SU-DHL-6 (cell line): ENCODE measurements at regions not wholly inside any gene's neighbourhood (a gene's known extent, or its start where the extent isn't known, plus 50 kb on each side); places are given as distances from the start of the nearest gene placed in this dataset.

Experiments
- H2AFZ ChIP-seq: fragments of 200-600 bp; sonication (generic); 2 replicates; pipeline ENCODE4 v1.6.1; 2014; ENCODE audit warnings: low read depth, mild to moderate bottlenecking, moderate library complexity, mixed read lengths, antibody characterized with exemption, low read length; ENCODE audit not compliant: severe bottlenecking
- H3F3A ChIP-seq: fragments of 200-600 bp; shearing (Covaris generic); 2 replicates; pipeline ENCODE4 v1.6.0; 2016; ENCODE audit warnings: antibody characterized with exemption, mild to moderate bottlenecking; ENCODE audit not compliant: insufficient read depth
- H3K27ac ChIP-seq: fragments of 200-600 bp; sonication (generic); 2 replicates; pipeline ENCODE4 v1.5.1; 2016; ENCODE audit warnings: low read depth, mild to moderate bottlenecking, low read length, moderate library complexity, mixed read lengths
- H3K27me3 ChIP-seq: fragments of 200-600 bp; sonication (generic), shearing (Covaris generic); 2 replicates; pipeline ENCODE4 v1.6.0; 2014; ENCODE audit warnings: mild to moderate bottlenecking, low read length
- H3K36me3 ChIP-seq: fragments of 200-600 bp; sonication (generic); 2 replicates; pipeline ENCODE4 v1.6.1; 2014; ENCODE audit warnings: mild to moderate bottlenecking, low read length, mixed read lengths
- H3K4me2 ChIP-seq: fragments of 300-600, 200-600 bp; shearing (Covaris generic), sonication (generic); 2 replicates; pipeline ENCODE4 v1.6.0; 2014; ENCODE audit warnings: low read length, low read depth, mild to moderate bottlenecking; ENCODE audit not compliant: poor library complexity, severe bottlenecking
- H3K4me3 ChIP-seq: fragments of 200-600 bp; sonication (generic); 2 replicates; pipeline ENCODE4 v1.5.1; 2014; ENCODE audit warnings: antibody characterized with exemption, low read length, mild to moderate bottlenecking, mixed read lengths; ENCODE audit not compliant: insufficient read depth, poor library complexity, severe bottlenecking
- H3K79me2 ChIP-seq: fragments of 200-600 bp; sonication (generic); 2 replicates; pipeline ENCODE4 v1.6.1; 2014; ENCODE audit warnings: mild to moderate bottlenecking, low read length, moderate library complexity; ENCODE audit not compliant: insufficient read depth
- H3K9ac ChIP-seq: fragments of 200-600 bp; sonication (generic); 2 replicates; pipeline ENCODE4 v1.7.0; 2014; ENCODE audit warnings: mild to moderate bottlenecking, low read length
- H3K9me2 ChIP-seq: fragments of 200-600 bp; sonication (generic); replicated peaks from 2 replicates; pipeline ENCODE4 v1.6.1; 2014; ENCODE audit warnings: low read length; ENCODE audit not compliant: insufficient read depth
- H3K9me3 ChIP-seq: fragments of 200-600 bp; sonication (generic); 2 replicates; pipeline ENCODE4 v1.6.1; 2014; ENCODE audit warnings: low read length, mixed read lengths; ENCODE audit not compliant: insufficient read depth
- H4K20me1 ChIP-seq: fragments of 200-600 bp; sonication (generic); 2 replicates; pipeline ENCODE4 v1.6.1; 2014; ENCODE audit warnings: low read depth, mild to moderate bottlenecking, antibody characterized with exemption, low read length, moderate library complexity, mixed read lengths
- EZH2phosphoT487 ChIP-seq: fragments of 200-600 bp; sonication (generic), shearing (Covaris generic); conservative IDR thresholded peaks from 2 replicates; pipeline ENCODE4 v1.6.1; 2018; ENCODE audit warnings: mild to moderate bottlenecking, antibody characterized with exemption, low read length, moderate library complexity, mixed read lengths
- TF ChIP-seq, protein P1 (sequence below): fragments of 200-600 bp; sonication (generic); IDR thresholded peaks from one replicate; pipeline ENCODE4 v1.5.1; 2017; ENCODE audit warnings: antibody characterized with exemption, mild to moderate bottlenecking, low read length, moderate library complexity; ENCODE audit not compliant: insufficient read depth, poor library complexity, severe bottlenecking

DNA sequence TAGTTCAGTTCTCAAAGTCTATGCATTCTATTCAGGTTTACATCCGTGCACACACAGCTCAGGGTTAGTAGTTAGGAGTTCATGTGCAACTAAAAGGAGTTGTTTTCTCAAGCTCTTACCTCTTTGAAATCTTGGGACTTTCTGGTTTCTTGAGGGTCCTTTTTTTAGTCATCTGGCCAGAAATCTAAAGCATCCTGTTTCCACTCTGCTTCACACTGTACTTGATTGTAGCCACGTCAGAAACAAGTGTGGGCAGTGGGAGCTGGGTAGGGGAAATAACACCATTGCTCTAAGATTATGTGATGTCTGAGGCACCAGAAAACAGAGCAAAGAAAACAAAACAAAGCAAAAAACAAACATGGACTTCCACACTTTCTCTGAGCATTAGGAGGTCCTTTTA, 58.3 kb downstream of the HDGFL1 start:
- H3K36me3 ChIP-seq = no peaks in the 10 kb centered on the region
- no peaks in the 10 kb centered on the region for H3K9me2 ChIP-seq
- H3K9ac ChIP-seq = no peak overlapping the region
- H3K9me3 ChIP-seq = no peaks in the 10 kb centered on the region
- H3K4me3 ChIP-seq = no peak overlapping the region
- no peak for TF ChIP-seq EZH2phosphoT487
- TF ChIP-seq, protein P1, sequence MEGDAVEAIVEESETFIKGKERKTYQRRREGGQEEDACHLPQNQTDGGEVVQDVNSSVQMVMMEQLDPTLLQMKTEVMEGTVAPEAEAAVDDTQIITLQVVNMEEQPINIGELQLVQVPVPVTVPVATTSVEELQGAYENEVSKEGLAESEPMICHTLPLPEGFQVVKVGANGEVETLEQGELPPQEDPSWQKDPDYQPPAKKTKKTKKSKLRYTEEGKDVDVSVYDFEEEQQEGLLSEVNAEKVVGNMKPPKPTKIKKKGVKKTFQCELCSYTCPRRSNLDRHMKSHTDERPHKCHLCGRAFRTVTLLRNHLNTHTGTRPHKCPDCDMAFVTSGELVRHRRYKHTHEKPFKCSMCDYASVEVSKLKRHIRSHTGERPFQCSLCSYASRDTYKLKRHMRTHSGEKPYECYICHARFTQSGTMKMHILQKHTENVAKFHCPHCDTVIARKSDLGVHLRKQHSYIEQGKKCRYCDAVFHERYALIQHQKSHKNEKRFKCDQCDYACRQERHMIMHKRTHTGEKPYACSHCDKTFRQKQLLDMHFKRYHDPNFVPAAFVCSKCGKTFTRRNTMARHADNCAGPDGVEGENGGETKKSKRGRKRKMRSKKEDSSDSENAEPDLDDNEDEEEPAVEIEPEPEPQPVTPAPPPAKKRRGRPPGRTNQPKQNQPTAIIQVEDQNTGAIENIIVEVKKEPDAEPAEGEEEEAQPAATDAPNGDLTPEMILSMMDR = no peak
- no peaks in the 10 kb centered on the region for H4K20me1 ChIP-seq
- H3K79me2 ChIP-seq = no peaks in the 10 kb centered on the region
- no peak overlapping the region for H3K27ac ChIP-seq
- no peaks in the 10 kb centered on the region for H3K27me3 ChIP-seq
- no peak overlapping the region for H2AFZ ChIP-seq
- no peaks in the 10 kb centered on the region for H3F3A ChIP-seq
- H3K4me2 ChIP-seq = no peak overlapping the region

DNA sequence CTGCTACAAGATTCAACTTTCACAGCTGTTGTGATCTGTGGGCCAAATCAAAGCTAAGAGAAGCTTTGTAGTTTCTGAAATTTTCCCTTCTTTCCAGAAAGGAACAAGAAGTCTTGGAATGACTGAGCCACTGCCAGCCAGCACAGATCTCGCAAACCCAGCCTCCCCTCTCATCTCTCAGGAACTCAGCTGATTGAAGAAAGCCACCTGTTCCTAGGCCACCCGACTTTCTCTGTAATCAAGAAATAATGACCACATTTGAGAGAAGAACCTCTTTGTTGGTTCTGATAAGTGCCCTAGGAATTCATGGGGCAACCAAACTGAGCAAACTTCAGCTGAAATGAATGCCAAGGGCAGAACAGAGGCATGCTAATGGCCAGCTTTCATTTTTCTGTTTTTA, 61.7 kb downstream of the HDGFL1 start:
- H3K9me2 ChIP-seq = no peaks in the 10 kb centered on the region
- H3K9me3 ChIP-seq = no peaks in the 10 kb centered on the region
- TF ChIP-seq, protein P1 = no peak
- TF ChIP-seq EZH2phosphoT487 = no peak

DNA sequence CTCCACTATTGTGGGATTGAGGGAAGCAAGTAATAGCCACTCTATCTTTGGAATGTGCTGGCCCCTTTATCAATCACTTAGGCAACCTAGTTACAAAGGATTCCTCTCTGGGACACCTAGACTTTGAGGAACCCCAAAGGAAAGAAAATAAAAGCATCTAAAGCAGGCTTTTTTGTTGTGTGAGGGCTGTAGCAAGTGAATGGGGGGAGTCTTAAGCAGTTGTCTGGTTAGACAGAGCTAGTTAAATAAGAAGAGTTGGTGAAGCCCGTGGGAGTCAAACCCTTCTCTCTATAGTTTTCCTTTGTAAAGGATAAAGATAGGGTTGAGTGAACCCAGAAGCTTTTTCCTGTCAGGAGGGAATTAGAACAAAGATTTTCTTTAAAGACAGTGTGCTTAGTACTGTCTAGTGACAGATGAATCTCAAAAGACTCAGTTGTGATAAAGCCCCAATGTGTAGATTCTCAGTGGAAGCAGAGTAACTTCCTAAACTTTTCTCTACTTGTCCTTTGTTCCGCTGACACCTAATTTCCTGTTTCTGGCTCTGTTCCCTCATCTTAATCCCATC, 63.3 kb downstream of the HDGFL1 start:
- Histone ChIP-seq H3K9me3 (no peaks in the 10 kb centered on the region), H4K20me1 (no peaks in the 10 kb centered on the region), H3K9ac (no peak overlapping the region), H3K27ac (no peak overlapping the region), H3K36me3 (no peaks in the 10 kb centered on the region), H3F3A (no peaks in the 10 kb centered on the region), H2AFZ (no peak overlapping the region), H3K79me2 (no peaks in the 10 kb centered on the region), H3K4me3 (no peak overlapping the region), H3K27me3 (no peaks in the 10 kb centered on the region), H3K4me2 (no peak overlapping the region), H3K9me2 (no peaks in the 10 kb centered on the region)
- TF ChIP-seq, protein P1 = no peak
- no peak for TF ChIP-seq EZH2phosphoT487

More for the DNA sequence above, 61.7 kb downstream of the HDGFL1 start:
- Histone ChIP-seq H3F3A (no peaks in the 10 kb centered on the region), H3K4me2 (no peak overlapping the region), H3K27ac (no peak overlapping the region), H3K79me2 (no peaks in the 10 kb centered on the region), H3K9ac (no peak overlapping the region), H3K4me3 (no peak overlapping the region), H4K20me1 (no peaks in the 10 kb centered on the region), H3K36me3 (no peaks in the 10 kb centered on the region), H3K27me3 (no peaks in the 10 kb centered on the region), H2AFZ (no peak overlapping the region)

DNA sequence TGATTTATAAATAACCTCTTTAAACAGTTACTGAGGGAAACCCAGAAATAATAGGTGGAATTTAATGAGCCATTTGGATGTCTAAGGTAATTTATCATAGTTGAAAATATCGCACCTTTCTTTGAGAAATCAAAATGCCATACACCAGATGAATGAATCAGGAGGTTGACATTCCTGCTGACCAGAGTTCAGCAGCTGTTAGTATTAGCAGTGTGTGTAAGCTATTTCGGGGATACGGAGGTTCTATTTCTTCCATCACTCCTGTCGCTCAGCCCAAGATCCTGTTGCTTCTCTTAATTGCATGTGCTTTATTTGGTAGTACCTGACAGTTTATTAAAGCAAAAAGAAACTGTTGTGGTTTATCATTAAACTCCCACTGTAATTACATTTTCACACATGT, 67.1 kb downstream of the HDGFL1 start:
- no peak overlapping the region for H3K27ac ChIP-seq
- no peak for TF ChIP-seq EZH2phosphoT487
- TF ChIP-seq, protein P1 = no peak
- no peak overlapping the region for H3K9ac ChIP-seq

More for the DNA sequence above, 67.1 kb downstream of the HDGFL1 start:
- Histone ChIP-seq H3F3A (no peaks in the 10 kb centered on the region), H4K20me1 (no peaks in the 10 kb centered on the region), H3K9me3 (no peaks in the 10 kb centered on the region), H3K4me2 (no peak overlapping the region), H3K4me3 (no peak overlapping the region), H3K36me3 (no peaks in the 10 kb centered on the region), H3K9me2 (no peaks in the 10 kb centered on the region), H3K79me2 (no peaks in the 10 kb centered on the region), H3K27me3 (no peaks in the 10 kb centered on the region), H2AFZ (no peak overlapping the region)
